K562 (cell line): ENCODE measurements at regions not wholly inside any gene's neighbourhood (a gene's known extent, or its start where the extent isn't known, plus 50 kb on each side); places are given as distances from the start of the nearest gene placed in this dataset.

Experiments
- BRD9 ChIP-seq: fragments of 450-650 bp; IDR thresholded peaks from 2 replicates; pipeline ENCODE4 v1.6.1; 2018; ENCODE audit warnings: low read depth; ENCODE audit not compliant: partially characterized antibody
- CTBP1 ChIP-seq: fragments of 450-650 bp; IDR thresholded peaks from 2 replicates; pipeline ENCODE4 v1.6.1; 2016; ENCODE audit warnings: borderline replicate concordance
- GTF2A2 ChIP-seq: IDR thresholded peaks from 2 replicates; pipeline ENCODE4 v1.6.1; 2016; ENCODE audit warnings: mild to moderate bottlenecking, missing genetic modification characterization, missing compliant biosample characterization
- HMGN3 ChIP-seq: IDR thresholded peaks from 2 replicates; pipeline ENCODE4 v1.6.1; 2011; ENCODE audit warnings: borderline replicate concordance, low read depth, mild to moderate bottlenecking, mixed read lengths, low read length; ENCODE audit not compliant: insufficient read length; ENCODE audit errors: extremely low read depth
- KDM1A ChIP-seq, 2 experiments: fragments of 450-650 bp; IDR thresholded peaks; 2 replicates each; pipeline ENCODE4 v1.6.1; 2016; ENCODE audit warnings: mild to moderate bottlenecking in 2 of 2
- KDM4B ChIP-seq, 2 experiments: fragments of 450-650 bp in 1 of 2; sonication (generic) in 1 of 2; IDR thresholded peaks; 2 replicates each; pipeline ENCODE4 v1.6.1; 2016 to 2017; ENCODE audit warnings: borderline replicate concordance in 2 of 2, antibody characterized with exemption in 1 of 2, low read depth in 1 of 2, mild to moderate bottlenecking in 1 of 2
- NELFE ChIP-seq: IDR thresholded peaks from 2 replicates; pipeline ENCODE4 v1.6.1; 2011; ENCODE audit warnings: mild to moderate bottlenecking; ENCODE audit not compliant: insufficient read depth, insufficient read length
- NFATC3 ChIP-seq: fragments of 450-650 bp; IDR thresholded peaks from 2 replicates; pipeline ENCODE4 v1.6.1; 2017; ENCODE audit warnings: mild to moderate bottlenecking
- RREB1 ChIP-seq: fragments of 250-450 bp; sonication (Bioruptor Pico); IDR thresholded peaks from 2 replicates; pipeline ENCODE4 v1.4.0; 2020
- SMARCE1 ChIP-seq: fragments of 450-650 bp; IDR thresholded peaks from 2 replicates; pipeline ENCODE4 v1.7.1; 2016; ENCODE audit warnings: mild to moderate bottlenecking
- SP1 ChIP-seq: sonication (generic); formaldehyde crosslinking; IDR thresholded peaks from 2 replicates; pipeline ENCODE4 v1.8.1; 2022; ENCODE audit warnings: mild to moderate bottlenecking, missing genetic modification reagents
- SUPT5H ChIP-seq: fragments of 450-650 bp; IDR thresholded peaks from 2 replicates; pipeline ENCODE4 v1.6.1; 2016
- TBP ChIP-seq: optimal IDR thresholded peaks from 2 replicates; pipeline ENCODE3; 2011; ENCODE audit warnings: low read depth, low read length, improper control_type of control experiment
- TSC22D4 ChIP-seq: fragments of 450-650 bp; IDR thresholded peaks from 2 replicates; pipeline ENCODE4 v1.6.1; 2016; ENCODE audit warnings: missing genetic modification characterization, missing biosample characterization, control low read depth
- YY1 ChIP-seq, 3 experiments: IDR thresholded peaks; 2 replicates each; pipeline ENCODE4 v1.6.1; 2011; ENCODE audit warnings: low read length in 2 of 3, mild to moderate bottlenecking in 2 of 3, moderate library complexity in 2 of 3, borderline replicate concordance in 1 of 3, control low read depth in 1 of 3, low read depth in 1 of 3; ENCODE audit not compliant: insufficient read depth in 3 of 3, insufficient replicate concordance in 2 of 3, control insufficient read depth in 1 of 3, insufficient read length in 1 of 3; ENCODE audit errors: extremely low read depth in 1 of 3
- ZBTB1 ChIP-seq: sonication (generic); formaldehyde crosslinking; IDR thresholded peaks from 2 replicates; pipeline ENCODE4 v1.8.1; 2023; ENCODE audit warnings: missing genetic modification reagents, low read depth, mild to moderate bottlenecking, borderline replicate concordance
- ZKSCAN1 ChIP-seq: fragments of 150-350 bp; IDR thresholded peaks from 2 replicates; pipeline ENCODE4 v1.6.1; 2016; ENCODE audit warnings: low read depth, low read length
- ZNF121 ChIP-seq: sonication (generic); formaldehyde crosslinking; conservative IDR thresholded peaks from 2 replicates; pipeline ENCODE4 v1.8.0; 2022; ENCODE audit warnings: missing genetic modification reagents
- ZNF395 ChIP-seq: fragments of 200-800 bp; sonication (Bioruptor generic); IDR thresholded peaks from 2 replicates; pipeline ENCODE4 v1.6.1; 2017; ENCODE audit warnings: missing genetic modification characterization, missing compliant biosample characterization
- ZNF644 ChIP-seq: fragments of 200-800 bp; sonication (Bioruptor generic); IDR thresholded peaks from 2 replicates; pipeline ENCODE4 v1.6.1; 2016; ENCODE audit warnings: low read depth, missing genetic modification characterization, missing compliant biosample characterization
- TF ChIP-seq, protein P1 (sequence below): sonication (generic); formaldehyde crosslinking; IDR thresholded peaks from 2 replicates; pipeline ENCODE4 v1.8.1; 2023; ENCODE audit warnings: mild to moderate bottlenecking, missing genetic modification reagents, moderate library complexity

GRCh38 chr12:91633734-91634357 is 451.2 kb upstream of the DCN start (continued):
- TF ChIP-seq GTF2A2 (tag) = no peak
- peak; percentile 34; the same call in 1 of the 2 replicates for TF ChIP-seq CTBP1
- TF ChIP-seq ZKSCAN1 = no peak
- peak; percentile 46 for TF ChIP-seq BRD9
- TF ChIP-seq YY1 (IDR thresholded peaks at IDR 0.05; ENCODE audit: borderline replicate concordance in 1 of 3, control insufficient read depth in 1 of 3, extremely low read depth in 1 of 3, insufficient read depth in 3 of 3, insufficient read length in 1 of 3, insufficient replicate concordance in 2 of 3, low read depth in 1 of 3, low read length in 2 of 3) = peak in 2 of 3 experiments; percentile 66 to 84
- no peak for TF ChIP-seq TSC22D4 (tag)
- TF ChIP-seq KDM4B (IDR thresholded peaks at IDR 0.05; ENCODE audit: borderline replicate concordance in 2 of 2, low read depth in 1 of 2) = no peak
- TF ChIP-seq ZBTB1 (CRISPR knock-in tag) = no peak
- TF ChIP-seq NELFE = no peak
- no peak for TF ChIP-seq KDM1A (IDR thresholded peaks at IDR 0.05)
- TF ChIP-seq, protein P1, sequence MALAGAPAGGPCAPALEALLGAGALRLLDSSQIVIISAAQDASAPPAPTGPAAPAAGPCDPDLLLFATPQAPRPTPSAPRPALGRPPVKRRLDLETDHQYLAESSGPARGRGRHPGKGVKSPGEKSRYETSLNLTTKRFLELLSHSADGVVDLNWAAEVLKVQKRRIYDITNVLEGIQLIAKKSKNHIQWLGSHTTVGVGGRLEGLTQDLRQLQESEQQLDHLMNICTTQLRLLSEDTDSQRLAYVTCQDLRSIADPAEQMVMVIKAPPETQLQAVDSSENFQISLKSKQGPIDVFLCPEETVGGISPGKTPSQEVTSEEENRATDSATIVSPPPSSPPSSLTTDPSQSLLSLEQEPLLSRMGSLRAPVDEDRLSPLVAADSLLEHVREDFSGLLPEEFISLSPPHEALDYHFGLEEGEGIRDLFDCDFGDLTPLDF (CRISPR knock-in tag) = no peak
- no peak for TF ChIP-seq ZNF121
- TF ChIP-seq NFATC3 = no peak
- TF ChIP-seq SMARCE1 = 0 out of 2 replicates have a peak, but pooled peaks have one; percentile 11
- TF ChIP-seq SUPT5H = peak; percentile 83
- TF ChIP-seq SP1 = no peak
- TF ChIP-seq RREB1 (CRISPR knock-in tag) = no peak
- peak; percentile 20 for TF ChIP-seq TBP
- no peak for TF ChIP-seq ZNF644
- TF ChIP-seq ZNF395 (CRISPR knock-in tag) = peak; percentile 59; the same call in 1 of the 2 replicates
- peak; percentile 56 for TF ChIP-seq HMGN3
